HepG2 (cell line): ENCODE measurements at regions not wholly inside any gene's neighbourhood (a gene's known extent, or its start where the extent isn't known, plus 50 kb on each side); places are given as distances from the start of the nearest gene placed in this dataset.

Experiments
- ATAC-seq: fragments of 200-7000 bp; cut with Tn5 transposase; 3 replicates; pipeline ENCODE4 v1.9.1; 2020; ENCODE audit warnings: mild to moderate bottlenecking, moderate library complexity
- BruUV-seq: library from RNA; stranded (reverse); fragments of 400-500 nt; replicated peaks from 2 replicates; lab custom pipeline; 2021; lab: Mats Ljungman, UMichigan
- CTCF ChIA-PET: fragments of 300-600 bp; formaldehyde crosslinking; extraction: SDS; loops from one replicate; lab custom pipeline; 2021; ENCODE audit warnings: low total read pairs, inconsistent platforms, low intra/inter-chr PET ratio; lab: Yijun Ruan, JAX
- POLR2A ChIA-PET: fragments of 350-600 bp; sonication (Branson Sonifier 250); formaldehyde crosslinking; loops from one replicate; lab custom pipeline; 2020; ENCODE audit warnings: antibody characterized with exemption, inconsistent platforms; lab: Yijun Ruan, JAX
- DNase-seq: peaks from one replicate; pipeline ENCODE4 v3.0.0-alpha.2; 2015; ENCODE audit warnings: low spot score
- FAIRE-seq: peaks from 3 replicates; lab custom pipeline; 2011; peaks lifted over from hg19 to GRCh38; lab: Jason Lieb, UNC
- H2AFZ ChIP-seq: one replicate; pipeline ENCODE4 v1.6.1; 2011; ENCODE audit warnings: low read length, inconsistent platforms
- H3K27ac ChIP-seq: fragments of 300-600 bp; 3 replicates; pipeline ENCODE4 v1.8.0; 2011; ENCODE audit warnings: mixed run types, mild to moderate bottlenecking, mixed read lengths, low read length, inconsistent platforms; ENCODE audit not compliant: insufficient read depth; ENCODE audit errors: extremely low read length
- H3K27me3 ChIP-seq, 2 experiments: fragments of 200-600 bp in 1 of 2; 2 replicates in 1 of 2; 3 replicates in 1 of 2; pipeline versions ENCODE4 v1.6.0 to v1.8.0; 2011; ENCODE audit warnings: low read length in 2 of 2, mild to moderate bottlenecking in 2 of 2, moderate library complexity in 2 of 2, inconsistent platforms in 1 of 2; ENCODE audit not compliant: insufficient read depth in 2 of 2, control insufficient read depth in 1 of 2
- H3K36me3 ChIP-seq, 2 experiments: fragments of 200-600 bp in 1 of 2; replicated peaks in 1 of 2; 2 replicates in 1 of 2; 3 replicates in 1 of 2; pipeline versions ENCODE4 v1.5.1 to v1.8.0; 2011; ENCODE audit warnings: low read length in 2 of 2, inconsistent platforms in 1 of 2; ENCODE audit not compliant: insufficient read depth in 2 of 2, control insufficient read depth in 1 of 2
- H3K4me1 ChIP-seq: 2 replicates; pipeline ENCODE4 v1.5.1; 2012; ENCODE audit warnings: low read length, inconsistent platforms; ENCODE audit not compliant: insufficient read depth
- H3K4me2 ChIP-seq: 2 replicates; pipeline ENCODE4 v1.6.0; 2011; ENCODE audit warnings: low read depth, low read length, inconsistent platforms
- H3K4me3 ChIP-seq, 3 experiments: fragments of 200-600 bp in 1 of 3; sonication (generic), shearing (Covaris generic) in 1 of 3; replicated peaks in 1 of 3; 2 replicates each; pipeline ENCODE4 v1.5.1; 2011 to 2016; ENCODE audit warnings: low read length in 3 of 3, inconsistent platforms in 2 of 3, low read depth in 2 of 3, mild to moderate bottlenecking in 2 of 3, control low read depth in 1 of 3, mixed read lengths in 1 of 3; ENCODE audit not compliant: insufficient read depth in 1 of 3
- H3K79me2 ChIP-seq: one replicate; pipeline ENCODE4 v1.6.1; 2011; ENCODE audit warnings: low read length, inconsistent platforms; ENCODE audit not compliant: insufficient read depth
- H3K9ac ChIP-seq: 2 replicates; pipeline ENCODE4 v1.6.0; 2011; ENCODE audit warnings: mild to moderate bottlenecking, low read depth, low read length, inconsistent platforms; ENCODE audit not compliant: insufficient read depth
- H3K9me3 ChIP-seq: 2 replicates; pipeline ENCODE4 v1.5.1; 2012; ENCODE audit warnings: mild to moderate bottlenecking, low read length
- H4K20me1 ChIP-seq: 2 replicates; pipeline ENCODE4 v1.6.0; 2011; ENCODE audit warnings: inconsistent platforms, mild to moderate bottlenecking, low read length, moderate library complexity; ENCODE audit not compliant: insufficient read depth
- CEBPG ChIP-seq: IDR thresholded peaks from 2 replicates; pipeline ENCODE4 v1.6.1; 2016
- CENPX ChIP-seq: sonication (generic); formaldehyde crosslinking; IDR thresholded peaks from 2 replicates; pipeline ENCODE4 v1.9.0; 2021; ENCODE audit warnings: mild to moderate bottlenecking, missing genetic modification reagents, moderate library complexity
- EED ChIP-seq: sonication (generic); formaldehyde crosslinking; IDR thresholded peaks from 2 replicates; pipeline ENCODE4 v1.5.0; 2020; ENCODE audit warnings: mild to moderate bottlenecking, missing genetic modification reagents
- FIP1L1 ChIP-seq: fragments of 200-400 bp; formaldehyde crosslinking; IDR thresholded peaks from 2 replicates; pipeline ENCODE4 v1.6.1; 2018; ENCODE audit warnings: low read depth, mild to moderate bottlenecking, low read length, moderate library complexity, borderline replicate concordance; ENCODE audit not compliant: insufficient read depth
- MAFF ChIP-seq: IDR thresholded peaks from 2 replicates; pipeline ENCODE4 v1.6.1; 2011; ENCODE audit warnings: low read depth, low read length, improper control_type of control experiment
- MYNN ChIP-seq: sonication (generic); formaldehyde crosslinking; IDR thresholded peaks from 2 replicates; pipeline ENCODE4 v1.4.0; 2020; ENCODE audit warnings: mild to moderate bottlenecking, low read depth, missing genetic modification reagents
- PAX8 ChIP-seq: sonication (generic); formaldehyde crosslinking; IDR thresholded peaks from 2 replicates; pipeline ENCODE4 v1.8.0; 2022; ENCODE audit warnings: mild to moderate bottlenecking, missing genetic modification reagents, borderline replicate concordance
- PRMT3 ChIP-seq: sonication (generic); formaldehyde crosslinking; IDR thresholded peaks from 2 replicates; pipeline ENCODE4 v1.8.1; 2022; ENCODE audit warnings: low read depth, mild to moderate bottlenecking, moderate library complexity, missing genetic modification reagents, borderline replicate concordance
- ZNF383 ChIP-seq: sonication (generic); formaldehyde crosslinking; IDR thresholded peaks from 2 replicates; pipeline ENCODE4 v1.4.0; 2020; ENCODE audit warnings: missing genetic modification reagents, mild to moderate bottlenecking, borderline replicate concordance
- ZNF501 ChIP-seq: sonication (generic); formaldehyde crosslinking; IDR thresholded peaks from 2 replicates; pipeline ENCODE4 v1.5.1; 2020; ENCODE audit warnings: mild to moderate bottlenecking, moderate library complexity, missing genetic modification reagents
- ZNF543 ChIP-seq: sonication (generic); formaldehyde crosslinking; IDR thresholded peaks from 2 replicates; pipeline ENCODE4 v1.4.0; 2020; ENCODE audit warnings: mild to moderate bottlenecking, missing genetic modification reagents
- ZNF720 ChIP-seq: sonication (generic); formaldehyde crosslinking; IDR thresholded peaks from 2 replicates; pipeline ENCODE4 v1.4.0; 2020; ENCODE audit warnings: missing genetic modification reagents
- ZNF724P ChIP-seq: sonication (generic); formaldehyde crosslinking; IDR thresholded peaks from 2 replicates; pipeline ENCODE4 v1.8.0; 2022; ENCODE audit warnings: missing genetic modification reagents, borderline replicate concordance
- ZNF766 ChIP-seq: sonication (generic); formaldehyde crosslinking; IDR thresholded peaks from 2 replicates; pipeline ENCODE4 v1.5.0; 2020; ENCODE audit warnings: missing genetic modification reagents, borderline replicate concordance
- ZSCAN9 ChIP-seq: IDR thresholded peaks from 2 replicates; pipeline ENCODE4 v1.6.1; 2016; ENCODE audit warnings: borderline replicate concordance
- WGBS: methylation state at CpG from one replicate; pipeline ENCODE4 v1.1.6; 2017; ENCODE audit warnings: low lambda C conversion rate; 5-methylcytosine and 5-hydroxymethylcytosine counted together
- in situ Hi-C: cut with HindIII; loops from 2 replicates; pipeline ENCODE4 v1.10.0; 2017; ENCODE audit warnings: low pct_unique_long_range_greater_than_20kb; ENCODE audit not compliant: extremely low pct_ligation_motif_present
- intact Hi-C: fragments of 100-400 bp; cut with micrococcal nuclease; formaldehyde crosslinking; loops from one replicate; pipeline ENCODE4 v1.10.0; 2022; ENCODE audit not compliant: unreplicated experiment
- TF ChIP-seq, protein P1 (sequence below), 2 experiments: sonication (generic) in 1 of 2; formaldehyde crosslinking in 1 of 2; IDR thresholded peaks; 2 replicates each; pipeline versions ENCODE4 v1.5.1 to v1.6.1; 2011 to 2020; ENCODE audit warnings: borderline replicate concordance in 1 of 2, low read depth in 1 of 2, low read length in 1 of 2, mild to moderate bottlenecking in 1 of 2, missing genetic modification reagents in 1 of 2, moderate library complexity in 1 of 2

DNA sequence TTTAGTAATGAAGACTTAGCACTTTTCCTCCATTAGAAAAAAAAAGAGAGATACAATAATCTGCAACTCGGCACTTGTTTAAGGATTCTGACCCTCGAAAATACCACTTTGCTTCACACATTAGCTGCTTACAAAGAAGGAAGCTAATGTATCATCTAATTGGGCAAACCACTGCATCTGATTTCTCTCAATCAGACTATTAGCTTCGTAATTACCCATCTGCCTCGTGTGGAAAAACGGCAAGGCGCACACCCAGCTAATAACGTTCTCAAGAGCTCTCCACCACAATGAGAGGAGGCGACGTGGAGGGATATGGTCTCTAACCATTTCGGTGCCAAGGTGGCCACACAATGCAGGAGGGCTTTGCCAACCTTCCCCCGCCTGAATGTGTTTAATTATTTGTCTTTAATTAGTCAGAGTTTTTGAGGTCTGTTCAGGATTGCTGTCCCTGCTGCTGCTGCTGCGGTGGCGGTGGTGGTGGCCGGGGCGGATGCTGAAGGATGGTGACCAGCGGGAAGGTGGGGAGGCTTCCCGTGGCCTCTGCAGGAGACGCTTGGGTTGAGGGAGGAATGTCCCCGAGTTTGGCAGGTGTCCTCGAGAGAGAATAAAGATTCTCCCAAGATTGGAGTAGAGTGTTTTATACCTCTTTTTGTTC lies 374.5 kb downstream of the RPS6KC1 start:
- peaks cover 7% of the 10 kb centered on the region for H3K4me1 ChIP-seq
- no peaks in the 10 kb centered on the region for H3K9me3 ChIP-seq
- WGBS, result 67% methylated on average over 20 of the region's 20 CpGs
- no peaks in the 10 kb centered on the region for H3K36me3 ChIP-seq
- H2AFZ ChIP-seq, result no peak overlapping the region
- H3K79me2 ChIP-seq, result no peaks in the 10 kb centered on the region
- no peaks in the 10 kb centered on the region for H4K20me1 ChIP-seq
- H3K4me3 ChIP-seq, result no peak overlapping the region
- H3K27me3 ChIP-seq, result no peaks in the 10 kb centered on the region; a peak in 1 of 5 replicates
- TF ChIP-seq MAFF, result 0 out of 2 replicates have a peak, but pooled peaks have one; percentile 7
- no peak for TF ChIP-seq ZNF766
- BruUV-seq, result no TSS peak
- CTCF ChIA-PET, result no interaction called here
- ATAC-seq, result no peak
- in situ Hi-C loops, result no loop called here
- H3K27ac ChIP-seq, result no peak overlapping the region
- intact Hi-C loops, result no loop called here
- no peak for DNase-seq
- no peak for FAIRE-seq
- H3K4me2 ChIP-seq, result no peak overlapping the region
- H3K9ac ChIP-seq, result no peak overlapping the region
- POLR2A ChIA-PET, result no interaction called here

DNA sequence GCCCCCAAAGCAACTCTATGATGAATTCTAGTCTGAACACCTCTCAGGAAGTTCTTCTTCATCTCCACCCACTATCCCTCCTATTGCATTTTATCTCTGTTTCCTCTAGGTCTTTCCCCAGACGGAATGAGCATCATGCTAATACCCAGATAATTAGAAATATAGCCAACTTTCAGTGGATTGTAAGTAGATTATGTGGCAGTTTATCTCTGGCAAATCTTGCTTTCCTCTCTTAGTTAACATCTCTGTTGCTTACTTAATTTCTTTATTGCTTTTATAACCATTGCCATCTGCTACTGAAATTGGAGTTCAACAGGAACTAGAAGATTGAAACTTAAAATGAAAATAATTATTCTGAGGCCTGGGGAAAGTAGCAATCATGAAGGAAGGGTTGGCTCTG lies 378.6 kb downstream of the RPS6KC1 start:
- WGBS, result 31% methylated on average over 1 of the region's 1 CpG
- no peaks in the 10 kb centered on the region for H3K4me1 ChIP-seq
- H3K79me2 ChIP-seq, result no peaks in the 10 kb centered on the region
- H3K9ac ChIP-seq, result no peak overlapping the region
- ChIA-PET POLR2A (no interaction called here), CTCF (no interaction called here)
- no TSS peak for BruUV-seq
- no peaks in the 10 kb centered on the region for H3K9me3 ChIP-seq
- in situ Hi-C loops, result no loop called here
- no peaks in the 10 kb centered on the region; a peak in 1 of 5 replicates for H3K27me3 ChIP-seq
- no peak for DNase-seq
- no peak for ATAC-seq
- intact Hi-C loops, result no loop called here
- no peak overlapping the region for H3K4me3 ChIP-seq
- H3K36me3 ChIP-seq, result no peaks in the 10 kb centered on the region
- no peak overlapping the region for H3K27ac ChIP-seq
- H4K20me1 ChIP-seq, result no peaks in the 10 kb centered on the region
- H2AFZ ChIP-seq, result no peak overlapping the region
- FAIRE-seq, result no peak
- H3K4me2 ChIP-seq, result no peak overlapping the region
- TF ChIP-seq EED (CRISPR knock-in tag) (no peak), FIP1L1 (no peak), ZNF724P (no peak), PRMT3 (CRISPR knock-in tag) (no peak), ZNF501 (CRISPR knock-in tag) (no peak), MYNN (CRISPR knock-in tag) (no peak), PAX8 (CRISPR knock-in tag) (no peak), ZNF543 (CRISPR knock-in tag) (no peak), ZNF720 (CRISPR knock-in tag) (no peak), ZSCAN9 (CRISPR knock-in tag) (no peak), ZNF383 (CRISPR knock-in tag) (no peak), CENPX (no peak), CEBPG (no peak)
- TF ChIP-seq, protein P1, sequence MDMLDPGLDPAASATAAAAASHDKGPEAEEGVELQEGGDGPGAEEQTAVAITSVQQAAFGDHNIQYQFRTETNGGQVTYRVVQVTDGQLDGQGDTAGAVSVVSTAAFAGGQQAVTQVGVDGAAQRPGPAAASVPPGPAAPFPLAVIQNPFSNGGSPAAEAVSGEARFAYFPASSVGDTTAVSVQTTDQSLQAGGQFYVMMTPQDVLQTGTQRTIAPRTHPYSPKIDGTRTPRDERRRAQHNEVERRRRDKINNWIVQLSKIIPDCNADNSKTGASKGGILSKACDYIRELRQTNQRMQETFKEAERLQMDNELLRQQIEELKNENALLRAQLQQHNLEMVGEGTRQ (IDR thresholded peaks at IDR 0.05; ENCODE audit: low read depth, low read length), result no peak
- TF ChIP-seq, protein P1 (CRISPR knock-in tag; IDR thresholded peaks at IDR 0.05; ENCODE audit: borderline replicate concordance), result no peak
